ENCODE measurements at regions not wholly inside any gene's neighbourhood (a gene's known extent, or its start where the extent isn't known, plus 50 kb on each side); places are given as distances from the start of the nearest gene placed in this dataset.

DNA sequence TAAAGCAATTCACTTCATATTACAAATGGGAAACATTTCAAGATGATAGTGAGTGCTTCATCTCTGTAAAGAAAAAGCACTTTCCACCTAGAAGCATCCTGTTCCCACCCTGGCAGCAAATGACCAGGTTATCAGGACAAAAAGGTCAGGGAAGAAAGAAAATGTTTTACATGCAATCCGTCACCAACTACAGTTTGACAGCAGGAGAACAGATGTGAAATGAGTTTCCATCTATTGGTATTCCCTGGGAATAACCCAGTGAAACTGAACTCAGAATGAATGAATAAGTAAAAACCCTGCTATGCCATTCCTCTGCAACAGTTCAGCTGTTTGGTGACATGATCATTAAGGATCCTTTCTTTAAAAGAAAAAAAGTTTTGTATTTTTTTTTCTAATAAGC, 67.6 kb downstream of the HTR1A start:
- TF ChIP-seq, protein P1, sequence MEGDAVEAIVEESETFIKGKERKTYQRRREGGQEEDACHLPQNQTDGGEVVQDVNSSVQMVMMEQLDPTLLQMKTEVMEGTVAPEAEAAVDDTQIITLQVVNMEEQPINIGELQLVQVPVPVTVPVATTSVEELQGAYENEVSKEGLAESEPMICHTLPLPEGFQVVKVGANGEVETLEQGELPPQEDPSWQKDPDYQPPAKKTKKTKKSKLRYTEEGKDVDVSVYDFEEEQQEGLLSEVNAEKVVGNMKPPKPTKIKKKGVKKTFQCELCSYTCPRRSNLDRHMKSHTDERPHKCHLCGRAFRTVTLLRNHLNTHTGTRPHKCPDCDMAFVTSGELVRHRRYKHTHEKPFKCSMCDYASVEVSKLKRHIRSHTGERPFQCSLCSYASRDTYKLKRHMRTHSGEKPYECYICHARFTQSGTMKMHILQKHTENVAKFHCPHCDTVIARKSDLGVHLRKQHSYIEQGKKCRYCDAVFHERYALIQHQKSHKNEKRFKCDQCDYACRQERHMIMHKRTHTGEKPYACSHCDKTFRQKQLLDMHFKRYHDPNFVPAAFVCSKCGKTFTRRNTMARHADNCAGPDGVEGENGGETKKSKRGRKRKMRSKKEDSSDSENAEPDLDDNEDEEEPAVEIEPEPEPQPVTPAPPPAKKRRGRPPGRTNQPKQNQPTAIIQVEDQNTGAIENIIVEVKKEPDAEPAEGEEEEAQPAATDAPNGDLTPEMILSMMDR (IDR thresholded peaks at IDR 0.05) = no peak
- Histone ChIP-seq H3K4me1 (ENCODE audit: control insufficient read depth, insufficient read depth, low read length) (no peaks in the 10 kb centered on the region), H3K27ac (ENCODE audit: low read length) (no peak overlapping the region), H3K27me3 (ENCODE audit: control insufficient read depth, insufficient read depth, low read length) (no peaks in the 10 kb centered on the region), H3K9me3 (ENCODE audit: control insufficient read depth, insufficient read depth, low read length) (no peaks in the 10 kb centered on the region), H3K36me3 (ENCODE audit: control insufficient read depth, insufficient read depth, low read length) (no peaks in the 10 kb centered on the region), H3K4me3 (ENCODE audit: low read length) (no peak overlapping the region)
- no peaks in the 10 kb centered on the region for H3K27me3 Mint-ChIP-seq (ENCODE audit: low read depth in 2 of 2)
- peaks cover 9 to 20% of the 10 kb centered on the region in 2 donors for H3K9me3 Mint-ChIP-seq
- no peak for ATAC-seq
- H3K36me3 Mint-ChIP-seq = peaks cover 10% of the 10 kb centered on the region
- no peak for DNase-seq
- no peaks in the 10 kb centered on the region for H3K4me1 Mint-ChIP-seq
- intact Hi-C loops (cut with micrococcal nuclease) = no loop called here
- H3K27ac Mint-ChIP-seq = no peak overlapping the region
- H3K4me3 Mint-ChIP-seq = no peak overlapping the region
- WGBS (ENCODE audit: insufficient coverage) = 100% methylated on average over 1 of the region's 1 CpG

DNA sequence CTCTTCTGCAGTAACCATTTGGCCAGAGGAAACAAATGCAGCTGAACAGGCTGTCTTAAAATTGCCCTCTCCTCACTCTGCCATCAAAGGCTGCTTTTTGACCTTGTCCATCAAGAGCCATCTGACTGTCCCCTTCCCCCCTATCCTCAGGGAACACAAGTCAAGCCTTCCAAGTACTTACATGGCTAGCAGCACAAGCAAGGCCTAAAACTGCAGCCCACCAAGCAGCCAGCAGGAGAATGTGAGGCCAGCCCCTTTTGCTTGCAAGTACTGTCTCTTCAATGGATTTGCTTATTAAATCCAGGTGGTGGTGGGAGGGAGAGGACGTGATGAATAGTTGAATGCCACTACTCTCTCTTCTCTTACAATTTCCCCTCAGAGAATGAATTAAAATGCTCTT, 83.5 kb downstream of the HTR1A start:
- Histone ChIP-seq H3K4me3 (ENCODE audit: low read length) (no peak overlapping the region), H3K9me3 (ENCODE audit: control insufficient read depth, insufficient read depth, low read length) (peaks cover 4% of the 10 kb centered on the region), H3K27me3 (ENCODE audit: control insufficient read depth, insufficient read depth, low read length) (no peaks in the 10 kb centered on the region), H3K27ac (ENCODE audit: low read length) (no peak overlapping the region), H3K4me1 (ENCODE audit: control insufficient read depth, insufficient read depth, low read length) (no peaks in the 10 kb centered on the region), H3K36me3 (ENCODE audit: control insufficient read depth, insufficient read depth, low read length) (no peaks in the 10 kb centered on the region)
- peaks cover 10 to 11% of the 10 kb centered on the region in 2 donors for H3K9me3 Mint-ChIP-seq
- H3K27ac Mint-ChIP-seq = no peak overlapping the region
- TF ChIP-seq, protein P1 (IDR thresholded peaks at IDR 0.05) = no peak
- DNase-seq (no peak), ATAC-seq (no peak)
- intact Hi-C loops (cut with micrococcal nuclease) = no loop called here
- H3K27me3 Mint-ChIP-seq (ENCODE audit: low read depth in 2 of 2) = no peaks in the 10 kb centered on the region
- no peak overlapping the region for H3K4me3 Mint-ChIP-seq
- no peaks in the 10 kb centered on the region for H3K36me3 Mint-ChIP-seq
- H3K4me1 Mint-ChIP-seq = no peaks in the 10 kb centered on the region
- WGBS (ENCODE audit: insufficient coverage) = no CpG with 5 or more reads among the region's 1 CpG

DNA sequence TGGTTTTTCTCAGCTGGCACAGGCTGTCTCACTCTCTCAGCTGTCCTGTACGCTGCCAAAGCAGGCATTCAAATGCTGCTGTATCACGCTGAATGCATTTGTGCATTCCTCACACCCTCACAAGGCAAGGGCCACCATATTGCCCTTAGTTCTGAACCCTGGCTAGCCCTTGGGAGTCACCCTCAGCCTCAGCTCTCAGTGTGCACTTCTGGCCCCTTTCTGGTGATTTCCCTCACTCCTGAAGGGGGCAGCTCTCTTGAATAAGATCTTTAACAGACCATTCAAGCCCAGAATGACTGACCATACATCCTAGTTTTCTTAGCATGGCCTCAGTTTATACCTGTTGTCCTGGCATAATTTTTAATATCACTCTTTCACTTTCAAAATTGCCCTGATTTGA, 84.3 kb downstream of the HTR1A start:
- H3K36me3 ChIP-seq (ENCODE audit: control insufficient read depth, insufficient read depth, low read length) = no peaks in the 10 kb centered on the region
- intact Hi-C loops (cut with micrococcal nuclease) = no loop called here
- Mint-ChIP-seq H3K36me3 (no peaks in the 10 kb centered on the region), H3K9me3 (peaks cover 8 to 10% of the 10 kb centered on the region in 2 donors), H3K4me3 (no peak overlapping the region), H3K4me1 (no peaks in the 10 kb centered on the region), H3K27ac (no peak overlapping the region), H3K27me3 (ENCODE audit: low read depth in 2 of 2) (no peaks in the 10 kb centered on the region)
- DNase-seq (no peak), ATAC-seq (no peak)
- H3K4me3 ChIP-seq (ENCODE audit: low read length) = no peak overlapping the region
- TF ChIP-seq, protein P1 (IDR thresholded peaks at IDR 0.05) = no peak
- no peaks in the 10 kb centered on the region for H3K4me1 ChIP-seq (ENCODE audit: control insufficient read depth, insufficient read depth, low read length)
- H3K9me3 ChIP-seq (ENCODE audit: control insufficient read depth, insufficient read depth, low read length) = peaks cover 4% of the 10 kb centered on the region
- WGBS (ENCODE audit: insufficient coverage) = 59% methylated on average over 2 of the region's 2 CpGs
- H3K27me3 ChIP-seq (ENCODE audit: control insufficient read depth, insufficient read depth, low read length) = no peaks in the 10 kb centered on the region
- no peak overlapping the region for H3K27ac ChIP-seq (ENCODE audit: low read length)

DNA sequence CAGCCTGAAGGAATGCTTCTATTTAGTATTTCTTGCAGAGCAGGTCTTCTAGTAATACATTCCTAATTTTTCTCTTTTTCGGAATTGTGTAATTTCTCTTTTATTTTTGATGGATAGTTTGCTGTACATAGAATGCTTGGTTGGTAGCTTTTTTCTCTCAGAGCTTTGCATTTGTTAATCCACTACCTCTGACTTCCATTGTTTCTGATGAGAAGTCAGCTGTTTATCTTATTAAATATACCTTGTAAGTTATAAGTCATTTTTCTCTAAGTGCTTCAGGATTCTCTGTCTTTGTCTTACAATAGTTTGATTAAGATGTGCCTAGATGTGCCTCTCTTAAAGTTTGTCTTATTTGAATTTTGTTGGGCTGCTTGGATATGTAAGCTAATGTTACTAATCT, 101.9 kb downstream of the HTR1A start:
- Histone ChIP-seq H3K4me1 (ENCODE audit: control insufficient read depth, insufficient read depth, low read length) (no peaks in the 10 kb centered on the region), H3K4me3 (ENCODE audit: low read length) (no peak overlapping the region), H3K27me3 (ENCODE audit: control insufficient read depth, insufficient read depth, low read length) (no peaks in the 10 kb centered on the region), H3K36me3 (ENCODE audit: control insufficient read depth, insufficient read depth, low read length) (no peaks in the 10 kb centered on the region), H3K9me3 (ENCODE audit: control insufficient read depth, insufficient read depth, low read length) (peaks cover 4% of the 10 kb centered on the region), H3K27ac (ENCODE audit: low read length) (no peak overlapping the region)
- TF ChIP-seq, protein P1 (IDR thresholded peaks at IDR 0.05) = no peak
- H3K27me3 Mint-ChIP-seq (ENCODE audit: low read depth in 2 of 2) = no peaks in the 10 kb centered on the region
- DNase-seq = no peak
- no peak overlapping the region for H3K4me3 Mint-ChIP-seq
- H3K4me1 Mint-ChIP-seq = no peaks in the 10 kb centered on the region
- no peak overlapping the region for H3K27ac Mint-ChIP-seq
- H3K9me3 Mint-ChIP-seq = peaks cover 17 to 23% of the 10 kb centered on the region in 2 donors
- ATAC-seq = no peak
- intact Hi-C loops (cut with micrococcal nuclease) = no loop called here
- H3K36me3 Mint-ChIP-seq = peaks cover 14% of the 10 kb centered on the region
- WGBS (ENCODE audit: insufficient coverage) = no CpG with 5 or more reads among the region's 1 CpG
